GM06990 (cell line): ENCODE measurements at regions not wholly inside any gene's neighbourhood (a gene's known extent, or its start where the extent isn't known, plus 50 kb on each side); places are given as distances from the start of the nearest gene placed in this dataset.

Experiments used
- DNase-seq: peaks from one replicate; pipeline ENCODE4 v3.0.0-alpha.2; 2011; ENCODE audit not compliant: insufficient read length; ENCODE audit errors: extremely low read depth
- H3K27me3 ChIP-seq: replicated peaks from 2 replicates; pipeline ENCODE4 v1.6.0; 2011; ENCODE audit warnings: low read length; ENCODE audit not compliant: control insufficient read depth, insufficient read depth
- H3K36me3 ChIP-seq: 2 replicates; pipeline ENCODE4 v1.5.1; 2011; ENCODE audit warnings: low read length; ENCODE audit not compliant: control insufficient read depth, insufficient read depth
- H3K4me3 ChIP-seq: replicated peaks from 2 replicates; pipeline ENCODE4 v1.5.1; 2011; ENCODE audit warnings: low read depth, mild to moderate bottlenecking, control low read depth, low read length
- CTCF ChIP-seq: IDR thresholded peaks from 2 replicates; pipeline ENCODE4 v1.5.1; 2011; ENCODE audit warnings: low read length, control low read depth, mild to moderate bottlenecking, inconsistent platforms; ENCODE audit not compliant: insufficient read depth, poor library complexity, severe bottlenecking

GRCh38 chr2:24439971-24440340 is 51.1 kb upstream of the NCOA1 start:
- H3K27me3 ChIP-seq = no peaks in the 10 kb centered on the region
- no peak for DNase-seq
- H3K36me3 ChIP-seq = no peaks in the 10 kb centered on the region
- H3K4me3 ChIP-seq = no peak overlapping the region
- TF ChIP-seq CTCF = no peak

DNA sequence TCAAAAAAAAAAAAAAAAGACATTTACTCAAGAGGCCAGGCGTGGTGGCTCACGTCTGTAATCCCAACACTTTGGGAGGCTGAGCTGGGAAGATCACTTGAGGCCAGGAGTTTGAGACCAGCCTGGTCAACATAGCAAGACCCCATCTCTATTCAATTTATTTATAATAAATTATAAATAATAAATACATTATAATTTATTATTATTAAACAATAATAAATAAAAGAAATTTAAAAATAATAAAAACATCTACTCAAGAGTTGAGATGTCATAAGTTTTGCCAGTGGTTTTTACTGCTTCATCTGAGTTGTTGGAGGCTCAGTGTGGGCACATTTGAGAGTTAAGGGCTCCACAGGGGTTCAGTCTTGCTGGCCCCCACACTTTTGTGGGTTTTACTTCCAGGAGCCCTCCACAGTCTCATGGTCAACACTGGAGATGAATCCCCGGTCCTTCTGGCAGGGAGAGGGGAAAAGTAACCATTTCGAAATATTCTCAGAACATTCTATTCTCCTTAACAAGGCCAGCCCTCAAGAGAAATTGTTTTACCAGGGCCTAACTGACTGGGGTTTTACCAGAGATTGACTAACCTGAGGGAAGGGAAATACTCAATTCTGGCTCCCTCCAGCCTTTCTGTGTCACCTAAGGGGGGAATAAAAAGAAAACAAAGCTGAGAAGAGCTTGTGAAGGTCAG is 51.6 kb upstream of the NCOA1 start:
- H3K36me3 ChIP-seq = no peaks in the 10 kb centered on the region
- DNase-seq = no peak
- TF ChIP-seq CTCF = no peak
- no peak overlapping the region for H3K4me3 ChIP-seq
- no peaks in the 10 kb centered on the region for H3K27me3 ChIP-seq

GRCh38 chr2:24438106-24438505 is 52.9 kb upstream of the NCOA1 start:
- H3K36me3 ChIP-seq = no peaks in the 10 kb centered on the region
- no peaks in the 10 kb centered on the region for H3K27me3 ChIP-seq
- H3K4me3 ChIP-seq = no peak overlapping the region
- DNase-seq = no peak
- no peak for TF ChIP-seq CTCF

- H3K4me3 ChIP-seq = no peak overlapping the region
- TF ChIP-seq CTCF = no peak
- no peaks in the 10 kb centered on the region for H3K36me3 ChIP-seq
- no peaks in the 10 kb centered on the region for H3K27me3 ChIP-seq
- no peak for DNase-seq
Measured at GRCh38 chr2:24435391-24436316, 55.4 kb upstream of the NCOA1 start.

DNA sequence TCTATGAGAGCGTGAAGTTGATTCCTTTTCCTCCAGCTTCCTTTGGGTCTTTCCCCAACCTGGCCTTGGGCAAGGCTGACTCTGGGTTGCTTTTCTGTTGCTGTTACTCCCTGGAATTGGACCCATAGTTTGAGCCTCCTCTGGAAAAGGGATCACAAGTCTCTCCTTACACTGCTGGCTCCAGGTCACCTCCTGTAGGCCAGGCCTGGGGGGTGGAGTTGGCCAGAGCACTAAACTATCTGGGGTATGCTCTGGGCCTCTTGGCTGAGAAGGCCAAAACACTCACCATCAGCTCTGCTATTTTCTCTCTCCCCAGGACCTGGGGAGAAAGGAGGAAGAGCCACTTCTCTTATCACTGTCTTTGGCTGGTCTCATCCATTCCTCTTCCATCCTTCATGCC is 56.5 kb upstream of the NCOA1 start:
- no peaks in the 10 kb centered on the region for H3K27me3 ChIP-seq
- H3K4me3 ChIP-seq = no peak overlapping the region
- H3K36me3 ChIP-seq = no peaks in the 10 kb centered on the region
- no peak for DNase-seq
- no peak for TF ChIP-seq CTCF
